ENCODE measurements at regions not wholly inside any gene's neighbourhood (a gene's known extent, or its start where the extent isn't known, plus 50 kb on each side); places are given as distances from the start of the nearest gene placed in this dataset.
"Not testable (repeated sequence)": the region's sequence is repeated elsewhere in the genome, so short reads cannot be mapped to it uniquely, and the experiment has no call there.

DNA sequence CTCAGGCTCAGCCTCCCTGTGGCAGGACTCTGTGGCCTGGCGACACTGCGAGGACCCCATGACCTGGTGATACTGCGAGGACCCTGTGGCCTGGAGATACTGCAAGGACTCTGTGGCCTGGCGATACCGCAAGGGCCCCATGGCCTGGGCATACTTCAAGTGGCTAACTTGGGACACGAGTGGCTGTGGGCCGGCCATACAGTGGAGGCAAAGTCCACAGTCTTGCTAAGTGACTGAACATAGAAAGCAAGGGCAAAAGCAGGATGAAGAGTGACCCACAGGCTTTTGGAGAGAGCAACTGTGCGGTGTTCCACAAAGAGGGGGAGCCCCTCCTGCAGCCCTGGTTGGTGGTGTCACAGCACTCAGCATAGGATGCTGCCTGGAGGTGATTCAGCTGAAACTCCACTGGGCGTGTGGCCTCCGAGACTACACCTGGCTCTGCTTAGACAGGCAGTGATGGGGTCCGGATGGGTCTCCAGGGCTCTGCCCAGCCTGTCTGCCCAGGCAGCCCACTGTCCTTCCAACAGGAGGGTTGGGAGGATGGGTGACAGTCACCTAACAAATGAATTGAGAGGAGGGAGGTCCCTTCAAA lies 691.0 kb upstream of the HS6ST1 start:
- DNase-seq (ENCODE audit: low spot score): no peak

- DNase-seq (ENCODE audit: low spot score): no peak
Observed at GRCh38 chr2:129010262-129010661, 691.6 kb upstream of the HS6ST1 start.

DNA sequence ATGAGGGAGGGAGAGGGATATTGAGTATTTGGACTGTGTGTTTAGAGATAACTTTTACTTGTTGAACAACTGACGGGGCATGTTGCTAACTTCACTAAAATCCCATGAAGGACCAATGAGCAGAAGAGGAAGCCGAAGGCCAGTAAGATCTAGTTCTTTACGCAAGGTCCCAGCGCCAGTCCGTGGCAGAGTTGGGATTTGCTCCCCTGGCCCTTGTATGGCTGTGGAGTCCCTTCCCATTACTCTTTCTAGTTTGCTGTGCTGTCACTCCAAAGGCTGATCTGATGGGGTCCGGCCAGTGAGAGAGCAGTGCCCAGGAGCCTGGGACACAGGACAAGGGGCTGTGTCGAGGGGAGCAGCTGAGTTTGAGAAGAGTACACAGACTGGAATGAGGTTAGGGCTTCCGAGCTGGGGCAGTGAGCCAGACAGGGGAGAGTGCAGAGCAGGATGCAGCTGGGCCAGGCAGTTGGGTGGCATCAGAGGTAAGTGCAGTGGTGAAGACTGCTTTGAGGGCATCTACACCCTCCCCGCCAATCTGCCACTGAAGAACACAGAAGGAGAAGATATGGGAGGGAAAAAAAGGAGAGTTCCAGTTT lies 692.9 kb upstream of the HS6ST1 start:
- DNase-seq (ENCODE audit: low spot score): no peak

GRCh38 chr2:129014432-129014831 lies 695.8 kb upstream of the HS6ST1 start:
- DNase-seq (ENCODE audit: low spot score): no peak

- DNase-seq (ENCODE audit: low spot score): no peak
Observed at GRCh38 chr2:129015397-129016285, 697.0 kb upstream of the HS6ST1 start.

DNA sequence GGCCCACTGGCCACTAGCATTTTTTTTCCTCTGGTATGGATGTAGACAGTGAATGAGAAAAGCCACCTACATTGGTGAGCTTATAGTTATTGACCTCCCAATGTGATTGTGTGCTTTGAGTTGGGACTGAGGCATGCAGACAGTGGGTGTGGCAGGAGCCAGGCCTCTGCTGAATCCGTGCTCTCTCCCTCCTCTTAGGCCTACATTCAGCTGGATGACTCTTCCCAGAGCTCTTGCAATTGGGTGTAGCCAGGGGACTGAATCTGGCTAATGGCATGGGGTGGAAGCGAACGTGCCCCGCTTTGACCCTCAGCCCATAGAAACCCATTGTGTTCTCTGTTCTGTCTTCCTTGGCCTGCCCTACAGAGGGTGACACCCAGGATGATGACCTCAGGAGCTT lies 698.3 kb upstream of the HS6ST1 start:
- no peak for DNase-seq (ENCODE audit: low spot score)

GRCh38 chr2:129024796-129025195 lies 706.1 kb upstream of the HS6ST1 start:
- no peak for DNase-seq (ENCODE audit: low spot score)

DNA sequence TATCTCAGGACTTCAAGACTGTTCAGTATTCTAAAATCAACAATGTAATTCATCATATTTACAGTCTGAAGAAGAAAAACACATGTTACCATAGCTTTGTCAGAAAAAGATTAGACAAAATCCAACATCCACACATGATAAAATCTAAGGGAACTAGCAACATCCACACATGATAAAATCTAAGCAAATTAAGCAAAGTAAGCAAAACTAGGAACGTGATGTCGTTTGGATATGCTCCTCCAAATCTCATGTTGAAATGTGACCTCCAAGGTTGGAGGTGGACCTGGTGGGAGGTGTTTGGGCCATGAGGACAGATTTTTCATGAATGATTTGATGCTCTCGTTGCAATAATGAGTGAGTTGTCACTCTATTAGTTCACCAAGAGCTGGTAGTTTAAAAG lies 717.3 kb upstream of the HS6ST1 start:
- DNase-seq (ENCODE audit: low spot score): no peak

- not testable (repeated sequence) for DNase-seq (ENCODE audit: low spot score)
Observed at GRCh38 chr2:129043677-129044076, 725.0 kb upstream of the HS6ST1 start.

GRCh38 chr2:129046475-129046874 lies 727.8 kb upstream of the HS6ST1 start:
- not testable (repeated sequence) for DNase-seq (ENCODE audit: low spot score)

GRCh38 chr2:129050101-129050500 lies 731.4 kb upstream of the HS6ST1 start:
- no peak for DNase-seq (ENCODE audit: low spot score)

DNA sequence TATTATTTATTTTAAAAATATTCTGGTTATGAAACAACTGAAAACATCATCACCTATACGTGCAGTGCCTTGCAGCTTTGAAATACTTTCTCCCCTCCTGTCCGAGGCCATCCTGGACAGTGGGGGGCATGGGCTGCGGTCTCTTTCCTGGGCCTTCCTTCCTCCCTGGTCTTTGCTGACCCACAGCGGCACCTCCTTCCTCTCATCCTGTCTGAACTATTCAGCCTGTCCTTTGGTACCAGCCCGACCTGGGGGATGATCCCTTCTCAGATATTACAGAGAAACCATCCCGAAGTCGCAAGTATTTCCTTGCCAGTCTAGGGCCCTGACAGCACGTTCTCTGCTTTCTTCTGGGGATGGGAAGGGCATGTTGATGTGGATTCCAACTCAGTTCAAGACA lies 736.6 kb upstream of the HS6ST1 start:
- DNase-seq (ENCODE audit: low spot score): no peak

DNA sequence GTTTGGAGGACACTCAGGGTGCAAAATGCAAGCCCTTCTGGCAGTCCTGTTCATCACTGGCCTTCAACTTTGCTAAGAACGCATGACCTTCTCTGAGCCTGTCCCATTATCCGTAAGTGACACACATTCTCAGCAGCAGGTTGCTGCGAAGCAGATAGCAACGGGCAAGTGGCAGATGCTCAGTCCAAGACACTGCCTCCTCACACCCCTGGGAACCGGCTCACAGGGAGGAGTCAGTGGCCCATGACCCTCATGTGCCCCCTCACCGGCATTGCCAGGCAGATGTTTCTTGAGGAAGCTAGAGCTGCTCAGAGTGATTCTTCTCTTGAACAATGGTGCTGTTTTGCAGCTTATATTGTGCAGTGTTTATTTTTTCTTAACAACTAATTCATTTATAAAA lies 737.2 kb upstream of the HS6ST1 start:
- no peak for DNase-seq (ENCODE audit: low spot score)

DNA sequence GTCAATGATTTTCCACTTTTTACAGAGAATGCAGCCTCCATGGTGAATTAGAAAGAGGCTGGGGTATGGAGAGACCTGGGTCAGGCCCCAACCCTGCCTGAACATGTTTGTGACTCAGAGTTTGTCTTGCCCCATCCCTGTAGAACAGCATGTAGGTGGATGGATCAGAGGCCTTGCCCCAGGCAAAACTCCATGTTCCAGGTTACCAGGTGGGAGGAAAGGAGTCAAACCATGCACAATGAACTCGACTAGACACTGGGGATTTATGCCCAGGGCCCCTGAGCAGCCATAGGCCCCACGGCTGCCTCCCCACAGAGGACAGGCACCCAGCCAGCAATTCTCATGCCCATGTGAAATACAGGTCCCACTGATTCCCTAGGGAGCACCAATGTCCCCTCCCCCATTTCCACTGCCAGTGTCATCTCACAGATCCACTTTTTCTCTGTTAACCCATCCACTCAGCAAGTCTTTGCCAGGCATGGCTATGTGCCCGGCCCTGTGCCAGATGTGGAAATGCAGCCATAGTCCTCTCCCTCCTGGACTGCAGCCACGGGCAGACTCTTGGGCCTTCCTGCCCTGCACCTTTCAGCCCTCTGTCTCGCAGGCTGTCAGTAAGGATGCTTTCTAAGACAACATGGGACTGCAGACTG lies 737.8 kb upstream of the HS6ST1 start:
- no peak for DNase-seq (ENCODE audit: low spot score)

DNA sequence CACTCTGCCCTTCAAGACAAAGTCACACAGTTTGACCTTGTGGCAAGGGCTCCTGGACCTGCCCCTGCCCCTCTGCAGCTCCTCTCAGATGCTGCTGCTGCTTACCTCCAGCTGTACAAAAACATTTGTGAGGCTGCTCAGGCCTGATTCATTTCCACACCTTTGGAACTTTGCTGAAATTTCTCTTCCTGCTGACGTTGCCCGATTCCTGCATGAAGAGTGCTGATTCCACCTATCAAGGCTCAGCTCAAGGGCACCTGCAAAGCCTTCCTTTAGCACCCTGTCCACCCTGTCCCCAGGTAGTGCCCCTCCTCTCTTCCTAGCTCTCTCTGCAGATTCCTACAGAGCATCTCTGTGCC lies 738.3 kb upstream of the HS6ST1 start:
- no peak for DNase-seq (ENCODE audit: low spot score)

DNA sequence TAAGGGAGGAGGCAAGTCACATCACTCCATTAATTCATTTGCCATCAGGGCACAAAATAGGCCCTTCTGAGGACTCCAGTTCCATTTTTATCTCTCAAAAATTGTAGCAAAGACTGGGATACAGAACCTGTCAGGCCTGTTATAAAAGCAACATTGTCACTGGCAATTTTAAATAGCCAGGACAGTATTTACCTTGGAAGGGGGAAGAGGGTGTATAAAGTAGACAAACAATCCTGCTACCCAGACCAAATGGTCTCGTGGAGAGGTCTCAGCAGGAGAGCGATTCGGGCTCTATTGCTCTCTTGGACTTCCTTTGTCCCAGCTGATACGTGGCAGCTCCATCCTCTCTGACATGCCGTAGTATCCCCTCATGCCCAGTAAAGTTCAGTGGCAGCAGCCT lies 740.3 kb upstream of the HS6ST1 start:
- no peak for DNase-seq (ENCODE audit: low spot score)

DNA sequence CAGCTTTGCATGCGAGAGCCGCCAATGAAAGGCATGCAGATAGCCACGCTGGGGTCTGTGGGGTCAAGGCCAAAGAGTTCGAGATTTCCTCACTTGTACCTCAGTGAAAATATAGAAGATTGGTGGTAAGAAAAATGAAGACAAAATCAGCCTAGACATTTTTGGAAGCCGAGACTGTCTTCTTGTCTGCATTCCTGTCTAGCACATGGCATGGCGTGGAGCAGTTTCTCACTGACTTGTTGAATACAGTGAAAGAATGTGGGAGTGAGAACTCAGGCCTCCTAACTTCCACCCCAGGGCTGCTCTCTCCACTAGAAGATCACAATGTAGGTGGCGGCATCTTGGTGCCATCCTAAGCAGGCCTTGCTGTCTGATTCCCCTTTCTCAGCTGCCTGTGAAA lies 740.8 kb upstream of the HS6ST1 start:
- no peak for DNase-seq (ENCODE audit: low spot score)

GRCh38 chr2:129061069-129061768 lies 742.6 kb upstream of the HS6ST1 start:
- DNase-seq (ENCODE audit: low spot score): no peak

- DNase-seq (ENCODE audit: low spot score): no peak
Observed at GRCh38 chr2:129061769-129062121, 743.1 kb upstream of the HS6ST1 start.

DNA sequence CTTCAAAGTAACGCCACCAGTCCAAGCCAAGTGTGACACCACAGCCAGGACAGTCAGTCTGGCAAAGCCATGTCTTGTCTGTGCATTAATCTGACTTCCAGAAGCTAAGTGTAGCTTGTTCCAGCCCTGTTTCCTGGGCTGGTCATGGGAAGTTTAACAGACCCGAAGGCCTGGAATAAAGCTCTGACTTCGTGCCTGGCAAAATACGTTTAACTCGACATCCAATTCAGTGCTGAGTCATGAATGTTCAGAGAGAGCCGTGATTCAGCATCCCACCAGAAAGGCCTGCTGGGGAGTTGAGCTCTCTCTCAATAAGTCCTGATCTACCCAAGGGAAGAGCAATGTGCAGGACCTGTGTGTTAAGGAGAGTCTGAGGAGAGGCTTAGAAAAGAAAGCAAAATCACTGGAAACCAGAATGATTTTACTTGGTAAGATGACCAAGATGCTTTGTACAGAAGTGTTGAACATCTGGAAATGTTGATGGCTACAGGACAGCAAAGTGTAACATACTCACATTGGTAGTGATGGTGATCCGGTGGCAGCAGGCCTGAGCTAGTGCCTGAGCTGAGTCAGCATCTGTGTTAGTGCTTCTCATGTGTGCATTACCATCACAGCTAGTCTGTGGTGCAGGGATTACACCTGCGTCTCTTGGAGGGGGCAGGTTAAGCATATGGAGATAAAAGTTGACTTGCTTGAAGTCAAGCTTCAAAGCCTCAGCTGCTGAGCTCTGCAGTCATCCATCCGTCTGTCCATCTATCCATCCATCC lies 743.7 kb upstream of the HS6ST1 start:
- no peak for DNase-seq (ENCODE audit: low spot score)

DNA sequence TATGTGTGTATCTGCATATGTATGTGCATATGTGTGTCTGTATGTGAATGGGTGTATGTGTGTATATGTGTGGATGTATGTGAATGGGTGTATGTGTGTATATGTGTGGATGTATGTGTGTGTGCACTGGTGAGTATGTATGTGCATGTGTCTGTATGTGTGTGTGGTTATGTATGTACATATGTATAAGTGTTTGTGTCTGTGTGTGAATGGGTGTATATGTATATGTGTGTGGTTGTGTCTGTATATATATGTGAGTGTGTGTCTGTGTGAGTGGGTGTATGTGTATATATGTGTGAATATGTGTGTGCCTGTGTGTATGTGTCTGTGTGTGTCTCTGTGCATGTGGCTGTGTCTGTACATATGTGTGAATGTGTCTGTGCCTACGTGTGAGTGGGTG lies 748.4 kb upstream of the HS6ST1 start:
- DNase-seq (ENCODE audit: low spot score): no peak

GRCh38 chr2:129067953-129068352 lies 749.3 kb upstream of the HS6ST1 start:
- DNase-seq (ENCODE audit: low spot score): no peak
